Body of pancreas (tissue), 4 donors: ENCODE measurements at regions not wholly inside any gene's neighbourhood (a gene's known extent, or its start where the extent isn't known, plus 50 kb on each side); places are given as distances from the start of the nearest gene placed in this dataset.

ENCODE experiments used
- ATAC-seq: fragments of 150-250 bp; one replicate; pipeline ENCODE4 v1.9.1; 2016
- DNase-seq, 4 donors: peaks; one replicate each; pipeline ENCODE4 v3.0.0-alpha.2; 2019
- H3K27ac ChIP-seq, 4 donors: fragments of 200-600 bp; sonication (generic); 1 replicate in 3 of 4; 2 replicates in 1 of 4; pipeline versions ENCODE4 v1.5.1 to v1.6.1; 2016 to 2019; ENCODE audit warnings: mild to moderate bottlenecking in 1 of 4, mixed read lengths in 1 of 4, moderate library complexity in 1 of 4
- H3K27me3 ChIP-seq, 2 donors: fragments of 200-600 bp; sonication (generic); one replicate each; pipeline ENCODE4 v1.6.0; 2016; ENCODE audit warnings: mild to moderate bottlenecking in 1 of 2
- H3K36me3 ChIP-seq, 2 donors: fragments of 200-600 bp; sonication (generic); replicated peaks in 1 of 2; 2 replicates each; pipeline ENCODE4 v1.5.1; 2016; ENCODE audit warnings: low read depth in 2 of 2; ENCODE audit not compliant: insufficient read depth in 1 of 2
- H3K4me1 ChIP-seq: fragments of 200-600 bp; sonication (generic); one replicate; pipeline ENCODE4 v1.6.0; 2016
- H3K4me3 ChIP-seq, 2 donors: fragments of 200-600 bp; sonication (generic); 1 replicate in 1 of 2; 2 replicates in 1 of 2; pipeline ENCODE4 v1.5.1; 2016 to 2019
- H3K9me3 ChIP-seq, 3 donors: fragments of 200-600 bp; sonication (generic); 1 replicate in 2 of 3; 2 replicates in 1 of 3; pipeline ENCODE4 v1.5.1; 2016
- CTCF ChIP-seq, 7 experiments: fragments of 450-650 bp in 4 of 7; fragments of 200-600 bp in 3 of 7; sonication (generic) in 3 of 7; IDR thresholded peaks; one replicate each; pipeline ENCODE4 v1.5.1; 2016 to 2019; ENCODE audit warnings: antibody characterized with exemption in 7 of 7
- POLR2A ChIP-seq, 3 donors: fragments of 450-650 bp; IDR thresholded peaks; one replicate each; pipeline ENCODE4 v1.6.1; 2016; ENCODE audit warnings: antibody characterized with exemption in 3 of 3, mild to moderate bottlenecking in 2 of 3
- WGBS, 2 donors: methylation state at CpG; one replicate each; pipeline ENCODE4 v1.1.5; 2017; 5-methylcytosine and 5-hydroxymethylcytosine counted together
- intact Hi-C: fragments of 100-400 bp; cut with DNase I; formaldehyde crosslinking; loops from one replicate; pipeline ENCODE4 v1.15.1; 2023

- Histone ChIP-seq H3K9me3 (peaks cover 0 to 12% (median 0%) of the 10 kb centered on the region in 3 donors), H3K4me1 (no peaks in the 10 kb centered on the region), H3K27me3 (no peaks in the 10 kb centered on the region), H3K4me3 (no peak overlapping the region), H3K36me3 (no peaks in the 10 kb centered on the region), H3K27ac (no peak overlapping the region)
- intact Hi-C loops: no loop called here
- ATAC-seq (no peak), DNase-seq (no peak)
- TF ChIP-seq CTCF (IDR thresholded peaks at IDR 0.05): no peak
- TF ChIP-seq POLR2A (IDR thresholded peaks at IDR 0.05): no peak
- 26 to 29% methylated on average over 8 to 22 of the region's 22 CpGs for WGBS, 2 donors
Observed at GRCh38 chr22:49712195-49712791, 115.4 kb downstream of the BRD1 start.

- H3K9me3 ChIP-seq: peaks cover 0 to 12% (median 0%) of the 10 kb centered on the region in 3 donors
- ATAC-seq: no peak
- no peaks in the 10 kb centered on the region for H3K27me3 ChIP-seq
- no peak overlapping the region for H3K4me3 ChIP-seq
- no peaks in the 10 kb centered on the region for H3K4me1 ChIP-seq
- intact Hi-C loops: no loop called here
- 75 to 76% methylated on average over 9 of the region's 9 CpGs for WGBS, 2 donors
- no peak overlapping the region for H3K27ac ChIP-seq
- no peaks in the 10 kb centered on the region for H3K36me3 ChIP-seq
- no peak for TF ChIP-seq POLR2A (IDR thresholded peaks at IDR 0.05)
- no peak for TF ChIP-seq CTCF (IDR thresholded peaks at IDR 0.05)
- DNase-seq: no peak
Observed at GRCh38 chr22:49710746-49711145, 116.9 kb downstream of the BRD1 start.

- intact Hi-C loops: no loop called here
- no peak for DNase-seq
- TF ChIP-seq POLR2A (IDR thresholded peaks at IDR 0.05): no peak
- TF ChIP-seq CTCF (IDR thresholded peaks at IDR 0.05): no peak
- no peak overlapping the region for H3K4me3 ChIP-seq
- H3K27ac ChIP-seq: no peak overlapping the region
- WGBS, 2 donors: 55% methylated on average over 4 of the region's 4 CpGs
- no peak for ATAC-seq
- no peaks in the 10 kb centered on the region for H3K36me3 ChIP-seq
- H3K4me1 ChIP-seq: no peaks in the 10 kb centered on the region
- no peaks in the 10 kb centered on the region for H3K27me3 ChIP-seq
- peaks cover 0 to 12% (median 0%) of the 10 kb centered on the region in 3 donors for H3K9me3 ChIP-seq
Observed at GRCh38 chr22:49709464-49709863, 118.2 kb downstream of the BRD1 start.

- Histone ChIP-seq H3K27me3 (peaks cover 0 to 13% of the 10 kb centered on the region in 2 donors), H3K4me1 (no peaks in the 10 kb centered on the region), H3K27ac (no peak overlapping the region), H3K36me3 (no peaks in the 10 kb centered on the region), H3K9me3 (peaks cover 0 to 22% (median 0%) of the 10 kb centered on the region in 3 donors), H3K4me3 (no peak overlapping the region)
- TF ChIP-seq POLR2A (IDR thresholded peaks at IDR 0.05) (no peak), CTCF (IDR thresholded peaks at IDR 0.05) (no peak)
- ATAC-seq (no peak), DNase-seq (no peak)
- intact Hi-C loops: no loop called here
- 53 to 55% methylated on average over 13 of the region's 13 CpGs for WGBS, 2 donors
Observed at GRCh38 chr22:49705972-49706352, 121.7 kb downstream of the BRD1 start.
